H1 (cell line): ENCODE measurements at regions not wholly inside any gene's neighbourhood (a gene's known extent, or its start where the extent isn't known, plus 50 kb on each side); places are given as distances from the start of the nearest gene placed in this dataset.
"Not testable (repeated sequence)": the region's sequence is repeated elsewhere in the genome, so short reads cannot be mapped to it uniquely, and the experiment has no call there.

Experiments used
- CTCF ChIA-PET: fragments of 300-600 bp; sonication (Branson Sonifier 250); formaldehyde crosslinking; loops from one replicate; lab custom pipeline; 2021; ENCODE audit not compliant: partially characterized antibody; lab: Charles Lee
- POLR2A ChIA-PET: fragments of 300-600 bp; sonication (Branson Sonifier 250); formaldehyde crosslinking; loops from one replicate; lab custom pipeline; 2021; ENCODE audit warnings: inconsistent platforms; ENCODE audit not compliant: partially characterized antibody; lab: Charles Lee
- DNase-seq, 2 experiments: peaks; one replicate each; pipeline versions ENCODE4 v3.0.0 to v3.0.0-alpha.2; 2010 to 2022; ENCODE audit warnings: low spot score in 2 of 2, low read depth in 1 of 2, mixed read lengths in 1 of 2
- FAIRE-seq: peaks from 2 replicates; lab custom pipeline; 2011; peaks lifted over from hg19 to GRCh38; lab: Jason Lieb, UNC
- H2AFZ ChIP-seq: 2 replicates; pipeline ENCODE4 v1.8.1; 2012; ENCODE audit warnings: low read length, inconsistent platforms
- H2AK5ac ChIP-seq: 2 replicates; pipeline ENCODE4 v1.6.1; 2013; ENCODE audit warnings: low read depth, low read length
- H2BK120ac ChIP-seq: replicated peaks from 2 replicates; pipeline ENCODE3; 2013; ENCODE audit warnings: low read depth, low read length, inconsistent platforms
- H2BK12ac ChIP-seq: 2 replicates; pipeline ENCODE4 v1.6.1; 2013; ENCODE audit warnings: low read depth, low read length
- H2BK15ac ChIP-seq: 2 replicates; pipeline ENCODE4 v1.6.1; 2013; ENCODE audit warnings: low read length
- H2BK20ac ChIP-seq: 2 replicates; pipeline ENCODE4 v1.6.1; 2013; ENCODE audit warnings: low read length
- H2BK5ac ChIP-seq: 2 replicates; pipeline ENCODE4 v1.6.1; 2013; ENCODE audit warnings: low read depth, low read length
- H3K14ac ChIP-seq: 2 replicates; pipeline ENCODE4 v1.6.1; 2013; ENCODE audit warnings: inconsistent platforms; ENCODE audit not compliant: insufficient read length
- H3K18ac ChIP-seq: 2 replicates; pipeline ENCODE4 v1.6.1; 2013; ENCODE audit warnings: low read length; ENCODE audit errors: extremely low read depth
- H3K23ac ChIP-seq: 2 replicates; pipeline ENCODE4 v1.6.1; 2013; ENCODE audit warnings: inconsistent platforms; ENCODE audit not compliant: insufficient read length
- H3K23me2 ChIP-seq: 2 replicates; pipeline ENCODE4 v1.6.1; 2013; ENCODE audit warnings: low read depth, low read length
- H3K27ac ChIP-seq: 2 replicates; pipeline ENCODE4 v1.6.1; 2011; ENCODE audit warnings: low read depth, low read length, inconsistent platforms
- H3K27me3 ChIP-seq, 4 experiments: replicated peaks in 1 of 4; 1 replicate in 1 of 4; 2 replicates in 3 of 4; pipeline versions ENCODE4 v1.6.1 to v1.8.1; 2011 to 2013; ENCODE audit warnings: low read length in 3 of 4, mild to moderate bottlenecking in 3 of 4, inconsistent platforms in 2 of 4, mixed read lengths in 2 of 4, moderate library complexity in 1 of 4; ENCODE audit not compliant: control insufficient read depth in 3 of 4, insufficient read depth in 3 of 4; ENCODE audit errors: extremely low read depth in 1 of 4
- H3K36me3 ChIP-seq, 4 experiments: 2 replicates each; pipeline versions ENCODE4 v1.6.1 to v1.8.1; 2011 to 2013; ENCODE audit warnings: mild to moderate bottlenecking in 4 of 4, low read length in 3 of 4, moderate library complexity in 2 of 4, control low read depth in 1 of 4, inconsistent platforms in 1 of 4; ENCODE audit not compliant: insufficient read depth in 4 of 4, control insufficient read depth in 2 of 4
- H3K4ac ChIP-seq: replicated peaks from 2 replicates; pipeline ENCODE3; 2013; ENCODE audit warnings: low read length, low read depth, mixed read lengths, inconsistent platforms; ENCODE audit not compliant: insufficient read length
- H3K4me1 ChIP-seq, 4 experiments: replicated peaks in 1 of 4; 1 replicate in 1 of 4; 2 replicates in 3 of 4; pipeline versions ENCODE4 v1.6.1 to v1.8.1; 2011 to 2013; ENCODE audit warnings: low read length in 3 of 4, inconsistent platforms in 2 of 4, mixed read lengths in 1 of 4; ENCODE audit not compliant: insufficient read depth in 4 of 4, control insufficient read depth in 3 of 4
- H3K4me2 ChIP-seq, 2 experiments: 2 replicates each; pipeline versions ENCODE4 v1.6.1 to v1.8.1; 2011 to 2013; ENCODE audit warnings: low read depth in 2 of 2, low read length in 2 of 2, control low read depth in 1 of 2, inconsistent platforms in 1 of 2, mild to moderate bottlenecking in 1 of 2; ENCODE audit not compliant: insufficient read depth in 1 of 2
- H3K4me3 ChIP-seq, 4 experiments: fragments of 200-600, 300-600 bp in 1 of 4; sonication (generic), shearing (Covaris generic), sonication (Bioruptor Twin) in 1 of 4; 2 replicates each; pipeline versions ENCODE4 v1.5.1 to v1.8.1; 2011 to 2016; ENCODE audit warnings: low read length in 4 of 4, low read depth in 3 of 4, control low read depth in 2 of 4, inconsistent platforms in 2 of 4, mild to moderate bottlenecking in 2 of 4, mixed read lengths in 1 of 4, moderate library complexity in 1 of 4; ENCODE audit not compliant: insufficient read depth in 2 of 4; ENCODE audit errors: extremely low read depth in 1 of 4
- H3K56ac ChIP-seq: replicated peaks from 2 replicates; pipeline ENCODE3; 2013; ENCODE audit warnings: low read depth, mild to moderate bottlenecking, mixed read lengths, low read length, inconsistent platforms; ENCODE audit not compliant: insufficient read length
- H3K79me1 ChIP-seq: 2 replicates; pipeline ENCODE4 v1.6.1; 2013; ENCODE audit warnings: low read depth, low read length, control low read depth
- H3K79me2 ChIP-seq, 2 experiments: 2 replicates each; pipeline versions ENCODE4 v1.6.1 to v1.8.1; 2012 to 2013; ENCODE audit warnings: low read length in 2 of 2, mild to moderate bottlenecking in 2 of 2, inconsistent platforms in 1 of 2; ENCODE audit not compliant: insufficient read depth in 2 of 2, control insufficient read depth in 1 of 2
- H3K9ac ChIP-seq, 4 experiments: replicated peaks in 1 of 4; 1 replicate in 1 of 4; 2 replicates in 3 of 4; pipeline versions ENCODE4 v1.6.1 to v1.8.1; 2011 to 2013; ENCODE audit warnings: low read depth in 3 of 4, low read length in 3 of 4, control low read depth in 2 of 4, mild to moderate bottlenecking in 2 of 4, moderate library complexity in 2 of 4, inconsistent platforms in 1 of 4; ENCODE audit errors: extremely low read depth in 1 of 4
- H3K9me3 ChIP-seq, 2 experiments: 2 replicates each; pipeline versions ENCODE4 v1.6.1 to v1.8.1; 2012 to 2013; ENCODE audit warnings: mild to moderate bottlenecking in 2 of 2, moderate library complexity in 2 of 2, control low read depth in 1 of 2, inconsistent platforms in 1 of 2, low read depth in 1 of 2, low read length in 1 of 2, mixed read lengths in 1 of 2; ENCODE audit not compliant: insufficient read depth in 2 of 2
- H4K20me1 ChIP-seq, 2 experiments: replicated peaks in 1 of 2; 2 replicates each; pipeline versions ENCODE3 to v1.8.1; 2011 to 2013; ENCODE audit warnings: inconsistent platforms in 2 of 2, low read length in 2 of 2, mild to moderate bottlenecking in 1 of 2; ENCODE audit not compliant: insufficient read depth in 2 of 2, control insufficient read depth in 1 of 2
- H4K5ac ChIP-seq: 2 replicates; pipeline ENCODE4 v1.6.1; 2013; ENCODE audit warnings: low read length, low read depth, mixed read lengths, inconsistent platforms; ENCODE audit not compliant: insufficient read length
- H4K8ac ChIP-seq: 2 replicates; pipeline ENCODE4 v1.8.0; 2013; ENCODE audit warnings: mild to moderate bottlenecking, moderate library complexity, low read length, inconsistent platforms; ENCODE audit not compliant: insufficient read depth; ENCODE audit errors: extremely low read depth
- H4K91ac ChIP-seq: replicated peaks from 2 replicates; pipeline ENCODE3; 2013; ENCODE audit warnings: low read length, mixed read lengths, inconsistent platforms; ENCODE audit not compliant: insufficient read length
- CTCF ChIP-seq, 3 experiments: IDR thresholded peaks; 1 replicate in 2 of 3; 2 replicates in 1 of 3; pipeline versions ENCODE4 v1.5.1 to v1.6.1; 2011; ENCODE audit warnings: low read length in 3 of 3, mild to moderate bottlenecking in 3 of 3, inconsistent platforms in 2 of 3, low read depth in 1 of 3, moderate library complexity in 1 of 3; ENCODE audit not compliant: insufficient read depth in 1 of 3; ENCODE audit errors: control extremely low read depth in 1 of 3
- RAD21 ChIP-seq, 2 experiments: IDR thresholded peaks in 1 of 2; conservative IDR thresholded peaks in 1 of 2; 2 replicates each; pipeline ENCODE4 v1.6.1; 2011; ENCODE audit warnings: low read depth in 2 of 2, low read length in 2 of 2, improper control_type of control experiment in 1 of 2, inconsistent platforms in 1 of 2, mild to moderate bottlenecking in 1 of 2, moderate library complexity in 1 of 2
- WGBS, 2 experiments: shearing (Covaris generic) in 1 of 2; methylation state at CpG; one replicate each; pipeline versions ENCODE4 v1.1.6 to v1.1.7; 2013 to 2015; ENCODE audit warnings: low lambda C conversion rate in 2 of 2, mixed read lengths in 2 of 2, inconsistent platforms in 1 of 2, low coverage in 1 of 2, missing lambda C conversion rate in 1 of 2; ENCODE audit not compliant: insufficient replicate concordance in 2 of 2, insufficient coverage in 1 of 2, insufficient read length in 1 of 2; ENCODE audit errors: extremely low coverage in 1 of 2, missing lambda C conversion rate in 1 of 2; 5-methylcytosine and 5-hydroxymethylcytosine counted together

DNA sequence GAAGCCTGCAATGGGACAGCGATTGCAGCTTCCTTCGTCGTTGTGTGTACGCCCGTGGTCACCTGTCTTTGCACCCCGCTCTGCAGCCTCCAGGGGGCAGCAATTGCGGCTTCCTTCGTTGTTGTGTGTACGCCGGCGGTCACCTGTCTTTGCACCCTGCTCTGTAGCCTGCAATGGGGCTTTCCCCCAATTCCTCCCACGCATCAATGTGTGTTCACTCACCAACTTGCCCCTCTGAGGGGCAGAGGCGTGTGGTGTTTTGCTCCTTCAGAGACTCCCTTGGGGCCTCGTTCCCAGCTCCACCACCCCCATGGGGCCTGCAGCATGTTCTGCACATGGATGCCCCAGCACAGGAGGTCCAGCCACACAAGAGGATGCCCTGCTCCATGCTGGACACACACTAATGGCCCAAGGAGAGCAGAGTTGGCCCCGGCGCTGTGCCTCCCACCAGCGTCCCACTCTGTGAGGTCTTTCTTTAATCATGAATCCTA, 197.1 kb downstream of the LAT start:
- FAIRE-seq, H4K91ac ChIP-seq, H3K14ac ChIP-seq, H3K4me2 ChIP-seq, H4K8ac ChIP-seq, H4K20me1 ChIP-seq, H3K27ac ChIP-seq, H3K79me2 ChIP-seq, POLR2A ChIA-PET, H3K4ac ChIP-seq, H3K18ac ChIP-seq, H3K4me1 ChIP-seq, H3K23ac ChIP-seq, H2AFZ ChIP-seq, H2BK20ac ChIP-seq, H3K27me3 ChIP-seq, H2BK12ac ChIP-seq, H3K56ac ChIP-seq, H2AK5ac ChIP-seq, H3K9ac ChIP-seq, H2BK120ac ChIP-seq, H3K79me1 ChIP-seq, H4K5ac ChIP-seq, H3K4me3 ChIP-seq, H2BK15ac ChIP-seq, H3K9me3 ChIP-seq, H2BK5ac ChIP-seq, H3K23me2 ChIP-seq, H3K36me3 ChIP-seq: not testable (repeated sequence)
- TF ChIP-seq RAD21 (IDR thresholded peaks at IDR 0.05 in 1 of 2, conservative IDR thresholded peaks at IDR 0.05 in 1 of 2; ENCODE audit: low read depth in 2 of 2, low read length in 2 of 2) (peak in 1 of 2 experiments; percentile 42; a peak in 2 of 4 replicates), CTCF (IDR thresholded peaks at IDR 0.05; ENCODE audit: control extremely low read depth in 1 of 3, insufficient read depth in 1 of 3, low read depth in 1 of 3, low read length in 3 of 3) (peak; percentile 38 to 64 (median 46); a peak in 3 of 4 replicates)
- 80% methylated on average over 11 of the region's 17 CpGs; no CpG with 5 or more reads in 1 of the 2 experiments for WGBS, 2 experiments
- CTCF ChIA-PET, result interaction anchor here (0.9 to 1.0 kb wide), 2 partner anchors 51 to 67 kb away, joined by 3 read pairs; no protein-coding TSS in a partner anchor
- DNase-seq, result peak in 1 of 2 experiments; percentile 70
